Calu3 (cell line): ENCODE measurements at regions not wholly inside any gene's neighbourhood (a gene's known extent, or its start where the extent isn't known, plus 50 kb on each side); places are given as distances from the start of the nearest gene placed in this dataset.
"Not testable (repeated sequence)": the region's sequence is repeated elsewhere in the genome, so short reads cannot be mapped to it uniquely, and the experiment has no call there.

Experiments used
- BruUV-seq: library from RNA; stranded (reverse); fragments of 400-500 nt; replicated peaks from 2 replicates; lab custom pipeline; 2021; lab: Mats Ljungman, UMichigan
- CTCF ChIA-PET: fragments of 300-600 bp; sonication (Branson Sonifier 250); formaldehyde crosslinking; loops from one replicate; lab custom pipeline; 2022; ENCODE audit warnings: antibody characterized with exemption; lab: Charles Lee
- DNase-seq: peaks from one replicate; pipeline ENCODE4 v3.0.0; 2022
- H3K27ac Mint-ChIP-seq: one replicate; pipeline ENCODE4 v1.8.0; 2022; ENCODE audit warnings: mixed read lengths; ENCODE audit not compliant: unreplicated experiment
- H3K27me3 Mint-ChIP-seq: one replicate; pipeline ENCODE4 v1.8.0; 2022; ENCODE audit warnings: mixed read lengths; ENCODE audit not compliant: unreplicated experiment
- H3K36me3 Mint-ChIP-seq: one replicate; pipeline ENCODE4 v1.8.0; 2022; ENCODE audit warnings: mild to moderate bottlenecking, moderate library complexity, mixed read lengths; ENCODE audit not compliant: insufficient read depth, unreplicated experiment
- H3K4me1 Mint-ChIP-seq: one replicate; pipeline ENCODE4 v1.8.0; 2022; ENCODE audit warnings: mild to moderate bottlenecking, low read depth, mixed read lengths; ENCODE audit not compliant: unreplicated experiment
- H3K4me3 Mint-ChIP-seq: one replicate; pipeline ENCODE4 v1.8.0; 2022; ENCODE audit warnings: mild to moderate bottlenecking, low read depth, moderate library complexity, mixed read lengths; ENCODE audit not compliant: unreplicated experiment
- H3K9me3 Mint-ChIP-seq: one replicate; pipeline ENCODE4 v1.8.0; 2022; ENCODE audit warnings: low read depth, mixed read lengths; ENCODE audit not compliant: unreplicated experiment
- intact Hi-C: fragments of 100-400 bp; cut with micrococcal nuclease; formaldehyde crosslinking; loops from one replicate; pipeline ENCODE4 v1.10.0; 2022; ENCODE audit not compliant: unreplicated experiment
- TF ChIP-seq, protein P1 (sequence below): fragments of 200-600 bp; IDR thresholded peaks from one replicate; pipeline ENCODE4 v1.8.0; 2022; ENCODE audit warnings: antibody characterized with exemption; ENCODE audit not compliant: unreplicated experiment

DNA sequence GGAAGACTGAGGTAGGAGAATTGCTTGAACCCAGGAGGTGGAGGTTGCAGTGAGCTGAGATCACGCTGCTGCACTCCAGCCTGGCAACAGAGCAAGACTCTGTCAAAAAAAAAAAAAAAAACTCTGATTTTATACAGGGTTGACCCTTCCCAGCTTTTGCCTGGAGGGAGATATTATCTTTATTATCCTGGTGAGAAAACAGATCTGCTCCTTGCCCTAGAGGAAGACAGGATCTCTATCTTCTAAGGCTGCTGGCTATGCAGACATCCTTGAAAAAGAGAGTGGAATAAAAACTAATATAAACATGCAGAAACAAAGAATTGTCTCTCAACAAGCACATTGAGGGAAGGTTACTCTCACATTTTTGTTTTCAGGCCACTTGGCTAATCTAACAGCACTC is 1503.4 kb upstream of the WWC1 start:
- Mint-ChIP-seq H3K27ac (no peak overlapping the region), H3K27me3 (no peaks in the 10 kb centered on the region), H3K9me3 (peaks cover 2% of the 10 kb centered on the region), H3K4me1 (no peaks in the 10 kb centered on the region), H3K4me3 (no peak overlapping the region), H3K36me3 (no peaks in the 10 kb centered on the region)
- intact Hi-C loops = no loop called here
- no peak for DNase-seq
- no TSS peak for BruUV-seq
- TF ChIP-seq, protein P1, sequence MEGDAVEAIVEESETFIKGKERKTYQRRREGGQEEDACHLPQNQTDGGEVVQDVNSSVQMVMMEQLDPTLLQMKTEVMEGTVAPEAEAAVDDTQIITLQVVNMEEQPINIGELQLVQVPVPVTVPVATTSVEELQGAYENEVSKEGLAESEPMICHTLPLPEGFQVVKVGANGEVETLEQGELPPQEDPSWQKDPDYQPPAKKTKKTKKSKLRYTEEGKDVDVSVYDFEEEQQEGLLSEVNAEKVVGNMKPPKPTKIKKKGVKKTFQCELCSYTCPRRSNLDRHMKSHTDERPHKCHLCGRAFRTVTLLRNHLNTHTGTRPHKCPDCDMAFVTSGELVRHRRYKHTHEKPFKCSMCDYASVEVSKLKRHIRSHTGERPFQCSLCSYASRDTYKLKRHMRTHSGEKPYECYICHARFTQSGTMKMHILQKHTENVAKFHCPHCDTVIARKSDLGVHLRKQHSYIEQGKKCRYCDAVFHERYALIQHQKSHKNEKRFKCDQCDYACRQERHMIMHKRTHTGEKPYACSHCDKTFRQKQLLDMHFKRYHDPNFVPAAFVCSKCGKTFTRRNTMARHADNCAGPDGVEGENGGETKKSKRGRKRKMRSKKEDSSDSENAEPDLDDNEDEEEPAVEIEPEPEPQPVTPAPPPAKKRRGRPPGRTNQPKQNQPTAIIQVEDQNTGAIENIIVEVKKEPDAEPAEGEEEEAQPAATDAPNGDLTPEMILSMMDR = no peak
- CTCF ChIA-PET = interaction anchor here (0.7 kb wide), 2 partner anchors 39 to 69 kb away, joined by 4 read pairs; no protein-coding TSS in a partner anchor

GRCh38 chr5:166795756-166796155 is 1495.7 kb upstream of the WWC1 start:
- no peak overlapping the region for H3K27ac Mint-ChIP-seq

GRCh38 chr5:166803058-166803457 is 1488.4 kb upstream of the WWC1 start:
- intact Hi-C loops = no loop called here
- peaks cover 9% of the 10 kb centered on the region for H3K4me1 Mint-ChIP-seq
- CTCF ChIA-PET = no interaction called here
- no peak for DNase-seq
- BruUV-seq = no TSS peak
- H3K27me3 Mint-ChIP-seq = no peaks in the 10 kb centered on the region
- H3K4me3 Mint-ChIP-seq = no peak overlapping the region
- TF ChIP-seq, protein P1 = no peak
- H3K36me3 Mint-ChIP-seq = no peaks in the 10 kb centered on the region
- H3K9me3 Mint-ChIP-seq = peaks cover 12% of the 10 kb centered on the region
- no peak overlapping the region for H3K27ac Mint-ChIP-seq

More at GRCh38 chr5:166795756-166796155, 1495.7 kb upstream of the WWC1 start:
- no peak for DNase-seq
- Mint-ChIP-seq H3K9me3 (peaks cover 13% of the 10 kb centered on the region), H3K27me3 (no peaks in the 10 kb centered on the region), H3K4me3 (no peak overlapping the region), H3K4me1 (no peaks in the 10 kb centered on the region), H3K36me3 (no peaks in the 10 kb centered on the region)
- intact Hi-C loops = no loop called here
- TF ChIP-seq, protein P1 = no peak
- BruUV-seq = no TSS peak
- CTCF ChIA-PET = interaction anchor here (0.6 kb wide), 1 partner anchor 94 kb away, joined by 3 read pairs; no protein-coding TSS in a partner anchor

- intact Hi-C loops, BruUV-seq, H3K36me3 Mint-ChIP-seq, H3K4me1 Mint-ChIP-seq, H3K27me3 Mint-ChIP-seq, H3K27ac Mint-ChIP-seq, H3K4me3 Mint-ChIP-seq, H3K9me3 Mint-ChIP-seq, DNase-seq: not testable (repeated sequence)
- CTCF ChIA-PET = interaction anchor here (0.9 kb wide), 1 partner anchor 10 kb away, joined by 3 read pairs; no protein-coding TSS in a partner anchor
Measured at GRCh38 chr5:166804223-166804622, 1487.2 kb upstream of the WWC1 start.

DNA sequence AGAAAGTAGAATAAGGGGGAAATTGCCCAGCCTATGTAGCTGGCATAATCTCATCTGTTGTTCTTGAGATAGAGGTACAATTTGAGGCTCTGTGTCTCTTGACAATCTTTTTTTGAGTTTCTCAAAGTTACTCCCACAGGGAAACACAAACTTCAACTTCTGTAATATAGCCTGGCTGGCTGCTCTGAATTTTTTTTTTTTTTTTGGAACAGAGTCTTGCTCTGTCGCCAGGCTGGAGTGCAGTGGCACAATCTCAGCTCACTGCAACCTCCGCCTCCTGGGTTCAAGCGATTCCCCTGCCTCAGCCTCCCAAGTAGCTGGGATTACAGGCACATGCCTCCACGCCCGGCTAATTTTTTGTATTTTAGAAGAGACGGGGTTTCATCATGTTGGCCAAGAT is 1486.8 kb upstream of the WWC1 start:
- H3K4me1 Mint-ChIP-seq, BruUV-seq, intact Hi-C loops, H3K27ac Mint-ChIP-seq, H3K36me3 Mint-ChIP-seq, H3K9me3 Mint-ChIP-seq, DNase-seq, H3K27me3 Mint-ChIP-seq, H3K4me3 Mint-ChIP-seq: not testable (repeated sequence)
- CTCF ChIA-PET = interaction anchor here (0.7 to 0.9 kb wide), 2 partner anchors 9 to 818 kb away, joined by 3 read pairs; no protein-coding TSS in a partner anchor

DNA sequence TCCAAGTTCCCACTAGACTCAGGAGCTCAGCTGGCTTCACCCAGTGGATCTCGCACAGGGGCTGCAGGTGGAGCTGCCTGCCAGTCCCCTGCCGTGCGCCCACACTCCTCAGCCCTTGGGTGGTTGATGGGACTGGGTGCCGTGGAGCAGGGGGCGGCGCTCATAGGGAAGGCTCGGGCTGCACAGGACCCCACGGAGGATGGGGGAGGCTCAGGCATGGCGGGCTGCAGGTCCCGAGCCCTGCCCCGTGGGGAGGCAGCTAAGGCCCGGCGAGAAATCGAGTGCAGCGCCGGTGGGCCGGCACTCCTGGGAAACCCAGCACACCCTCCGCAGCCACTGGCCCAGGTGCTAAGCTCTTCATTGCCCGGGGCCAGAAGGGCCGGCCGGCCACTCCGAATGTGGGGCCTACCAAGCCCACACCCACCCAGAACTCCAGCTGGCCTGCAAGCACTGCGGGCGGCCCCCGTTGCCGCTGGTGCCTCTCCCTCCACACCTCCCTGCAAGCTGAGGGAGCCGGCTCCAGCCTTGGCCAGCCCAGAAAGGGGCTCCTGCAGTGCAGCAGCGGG is 1481.3 kb upstream of the WWC1 start:
- H3K27ac Mint-ChIP-seq, CTCF ChIA-PET, DNase-seq, H3K27me3 Mint-ChIP-seq, H3K36me3 Mint-ChIP-seq, H3K9me3 Mint-ChIP-seq, H3K4me1 Mint-ChIP-seq, BruUV-seq, intact Hi-C loops, H3K4me3 Mint-ChIP-seq: not testable (repeated sequence)
